ENCODE measurements at regions not wholly inside any gene's neighbourhood (a gene's known extent, or its start where the extent isn't known, plus 50 kb on each side); places are given as distances from the start of the nearest gene placed in this dataset.

- TF ChIP-seq EZH2 (IDR thresholded peaks at IDR 0.05; ENCODE audit: insufficient read depth, poor library complexity, severe bottlenecking) (no peak), EZH2phosphoT487 (IDR thresholded peaks at IDR 0.05; ENCODE audit: insufficient read depth, low read depth) (no peak)
These were observed 224.8 kb downstream of the MEF2C start for GRCh38 chr5:88657906-88658775.
